22Rv1 (cell line): ENCODE measurements at regions not wholly inside any gene's neighbourhood (a gene's known extent, or its start where the extent isn't known, plus 50 kb on each side); places are given as distances from the start of the nearest gene placed in this dataset.

Experiments used
- ZFX ChIP-seq: fragments of 450-650 bp; IDR thresholded peaks from 2 replicates; pipeline ENCODE4 v1.6.1; 2017; ENCODE audit warnings: antibody characterized with exemption, borderline replicate concordance
- TF ChIP-seq, protein P1 (sequence below): fragments of 450-650 bp; IDR thresholded peaks from 2 replicates; pipeline ENCODE4 v1.5.1; 2017; ENCODE audit warnings: mild to moderate bottlenecking

DNA sequence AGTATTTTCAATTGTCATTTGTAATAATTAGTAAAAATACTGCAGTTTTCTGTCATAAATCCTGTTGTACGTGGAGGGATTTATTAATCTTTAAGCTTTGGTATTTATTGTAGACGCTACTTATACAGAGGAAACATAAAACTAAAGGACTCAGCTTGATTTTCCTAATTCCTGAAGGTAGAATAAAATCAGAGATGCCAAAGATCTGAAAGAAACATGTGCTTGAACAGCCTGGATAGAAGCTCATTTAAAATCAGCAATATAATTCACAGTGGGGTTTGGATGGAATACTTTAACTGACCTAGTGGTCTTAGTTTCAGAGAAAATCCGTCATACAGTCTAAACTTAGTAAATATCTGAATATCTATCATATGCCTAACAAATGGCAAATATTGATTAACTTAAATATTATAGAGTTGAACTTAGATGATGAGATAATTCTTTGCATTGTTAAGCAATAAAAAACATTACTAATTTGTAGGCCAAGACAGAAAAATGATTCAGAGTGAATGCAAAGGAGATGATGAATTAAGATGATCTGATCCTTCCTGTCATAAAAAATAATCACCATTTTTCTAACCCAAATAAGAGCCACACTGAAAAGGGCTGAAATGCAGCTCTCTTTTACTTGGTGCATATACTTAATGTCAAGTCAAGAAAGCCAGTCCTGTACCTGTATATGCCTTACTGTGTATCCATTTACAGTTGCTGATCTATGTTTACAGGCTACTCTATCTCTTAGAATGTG, 397.1 kb upstream of the DCN start:
- TF ChIP-seq, protein P1, sequence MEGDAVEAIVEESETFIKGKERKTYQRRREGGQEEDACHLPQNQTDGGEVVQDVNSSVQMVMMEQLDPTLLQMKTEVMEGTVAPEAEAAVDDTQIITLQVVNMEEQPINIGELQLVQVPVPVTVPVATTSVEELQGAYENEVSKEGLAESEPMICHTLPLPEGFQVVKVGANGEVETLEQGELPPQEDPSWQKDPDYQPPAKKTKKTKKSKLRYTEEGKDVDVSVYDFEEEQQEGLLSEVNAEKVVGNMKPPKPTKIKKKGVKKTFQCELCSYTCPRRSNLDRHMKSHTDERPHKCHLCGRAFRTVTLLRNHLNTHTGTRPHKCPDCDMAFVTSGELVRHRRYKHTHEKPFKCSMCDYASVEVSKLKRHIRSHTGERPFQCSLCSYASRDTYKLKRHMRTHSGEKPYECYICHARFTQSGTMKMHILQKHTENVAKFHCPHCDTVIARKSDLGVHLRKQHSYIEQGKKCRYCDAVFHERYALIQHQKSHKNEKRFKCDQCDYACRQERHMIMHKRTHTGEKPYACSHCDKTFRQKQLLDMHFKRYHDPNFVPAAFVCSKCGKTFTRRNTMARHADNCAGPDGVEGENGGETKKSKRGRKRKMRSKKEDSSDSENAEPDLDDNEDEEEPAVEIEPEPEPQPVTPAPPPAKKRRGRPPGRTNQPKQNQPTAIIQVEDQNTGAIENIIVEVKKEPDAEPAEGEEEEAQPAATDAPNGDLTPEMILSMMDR = no peak
- no peak for TF ChIP-seq ZFX
